ENCODE measurements at regions not wholly inside any gene's neighbourhood (a gene's known extent, or its start where the extent isn't known, plus 50 kb on each side); places are given as distances from the start of the nearest gene placed in this dataset.

DNA sequence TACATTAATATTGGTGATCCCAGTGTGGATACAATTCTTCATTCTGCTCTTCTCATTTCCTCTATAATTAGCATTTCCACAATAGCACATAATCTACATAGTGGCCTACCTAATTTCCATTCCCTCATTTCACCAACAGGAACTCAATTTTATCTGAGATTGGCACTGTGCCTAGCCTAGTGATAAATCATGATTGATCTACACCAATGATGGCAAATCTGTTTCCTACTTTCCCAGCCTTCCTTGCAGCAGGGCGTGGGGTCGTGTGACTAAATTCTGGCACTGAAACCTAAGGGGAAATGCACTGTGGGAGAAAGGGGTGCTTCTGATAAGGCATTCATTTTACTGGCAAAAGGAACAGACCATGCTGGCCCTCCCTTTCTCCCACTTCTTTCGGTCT lies 66.6 kb upstream of the TOM1L1 start:
- BruUV-seq (replicated peaks): no TSS peak
- Histone ChIP-seq H3K4me1 (ENCODE audit: insufficient read depth, low read length) (no peaks in the 10 kb centered on the region), H3K36me3 (replicated peaks in 1 of 2; ENCODE audit: control insufficient read depth in 1 of 2, insufficient read depth in 2 of 2, low read length in 2 of 2) (no peaks in the 10 kb centered on the region), H3K9me3 (ENCODE audit: low read length) (no peaks in the 10 kb centered on the region), H3K27me3 (ENCODE audit: control insufficient read depth in 1 of 2, insufficient read depth in 2 of 2, low read length in 2 of 2) (no peaks in the 10 kb centered on the region), H3K4me3 (replicated peaks in 1 of 3; ENCODE audit: insufficient read depth in 1 of 3, low read depth in 2 of 3, low read length in 3 of 3) (no peak overlapping the region), H3K4me2 (ENCODE audit: low read depth, low read length) (no peak overlapping the region), H3K27ac (ENCODE audit: extremely low read length, insufficient read depth, low read length) (no peak overlapping the region), H2AFZ (ENCODE audit: low read length) (no peak overlapping the region), H3K9ac (ENCODE audit: insufficient read depth, low read depth, low read length) (no peak overlapping the region), H3K79me2 (ENCODE audit: insufficient read depth, low read length) (no peaks in the 10 kb centered on the region), H4K20me1 (ENCODE audit: insufficient read depth, low read length) (no peaks in the 10 kb centered on the region)
- DNase-seq (ENCODE audit: low spot score) (no peak), FAIRE-seq (no peak), ATAC-seq (no peak)
- ChIA-PET CTCF (ENCODE audit: low intra/inter-chr PET ratio, low total read pairs) (no interaction called here), POLR2A (no interaction called here)
- intact Hi-C loops (cut with micrococcal nuclease; ENCODE audit: unreplicated experiment) (no loop called here), in situ Hi-C loops (cut with HindIII; ENCODE audit: extremely low pct_ligation_motif_present, low pct_unique_long_range_greater_than_20kb) (no loop called here)
- 2% methylated on average over 3 of the region's 3 CpGs for WGBS (ENCODE audit: low lambda C conversion rate)
- TF ChIP-seq, protein P1, sequence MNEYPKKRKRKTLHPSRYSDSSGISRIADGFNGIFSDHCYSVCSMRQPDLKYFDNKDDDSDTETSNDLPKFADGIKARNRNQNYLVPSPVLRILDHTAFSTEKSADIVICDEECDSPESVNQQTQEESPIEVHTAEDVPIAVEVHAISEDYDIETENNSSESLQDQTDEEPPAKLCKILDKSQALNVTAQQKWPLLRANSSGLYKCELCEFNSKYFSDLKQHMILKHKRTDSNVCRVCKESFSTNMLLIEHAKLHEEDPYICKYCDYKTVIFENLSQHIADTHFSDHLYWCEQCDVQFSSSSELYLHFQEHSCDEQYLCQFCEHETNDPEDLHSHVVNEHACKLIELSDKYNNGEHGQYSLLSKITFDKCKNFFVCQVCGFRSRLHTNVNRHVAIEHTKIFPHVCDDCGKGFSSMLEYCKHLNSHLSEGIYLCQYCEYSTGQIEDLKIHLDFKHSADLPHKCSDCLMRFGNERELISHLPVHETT (CRISPR knock-in tag; conservative IDR thresholded peaks at IDR 0.05): no peak
- TF ChIP-seq, protein P2, sequence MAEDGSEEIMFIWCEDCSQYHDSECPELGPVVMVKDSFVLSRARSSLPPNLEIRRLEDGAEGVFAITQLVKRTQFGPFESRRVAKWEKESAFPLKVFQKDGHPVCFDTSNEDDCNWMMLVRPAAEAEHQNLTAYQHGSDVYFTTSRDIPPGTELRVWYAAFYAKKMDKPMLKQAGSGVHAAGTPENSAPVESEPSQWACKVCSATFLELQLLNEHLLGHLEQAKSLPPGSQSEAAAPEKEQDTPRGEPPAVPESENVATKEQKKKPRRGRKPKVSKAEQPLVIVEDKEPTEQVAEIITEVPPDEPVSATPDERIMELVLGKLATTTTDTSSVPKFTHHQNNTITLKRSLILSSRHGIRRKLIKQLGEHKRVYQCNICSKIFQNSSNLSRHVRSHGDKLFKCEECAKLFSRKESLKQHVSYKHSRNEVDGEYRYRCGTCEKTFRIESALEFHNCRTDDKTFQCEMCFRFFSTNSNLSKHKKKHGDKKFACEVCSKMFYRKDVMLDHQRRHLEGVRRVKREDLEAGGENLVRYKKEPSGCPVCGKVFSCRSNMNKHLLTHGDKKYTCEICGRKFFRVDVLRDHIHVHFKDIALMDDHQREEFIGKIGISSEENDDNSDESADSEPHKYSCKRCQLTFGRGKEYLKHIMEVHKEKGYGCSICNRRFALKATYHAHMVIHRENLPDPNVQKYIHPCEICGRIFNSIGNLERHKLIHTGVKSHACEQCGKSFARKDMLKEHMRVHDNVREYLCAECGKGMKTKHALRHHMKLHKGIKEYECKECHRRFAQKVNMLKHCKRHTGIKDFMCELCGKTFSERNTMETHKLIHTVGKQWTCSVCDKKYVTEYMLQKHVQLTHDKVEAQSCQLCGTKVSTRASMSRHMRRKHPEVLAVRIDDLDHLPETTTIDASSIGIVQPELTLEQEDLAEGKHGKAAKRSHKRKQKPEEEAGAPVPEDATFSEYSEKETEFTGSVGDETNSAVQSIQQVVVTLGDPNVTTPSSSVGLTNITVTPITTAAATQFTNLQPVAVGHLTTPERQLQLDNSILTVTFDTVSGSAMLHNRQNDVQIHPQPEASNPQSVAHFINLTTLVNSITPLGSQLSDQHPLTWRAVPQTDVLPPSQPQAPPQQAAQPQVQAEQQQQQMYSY (CRISPR knock-in tag; IDR thresholded peaks at IDR 0.05): no peak
- TF ChIP-seq, protein P3, sequence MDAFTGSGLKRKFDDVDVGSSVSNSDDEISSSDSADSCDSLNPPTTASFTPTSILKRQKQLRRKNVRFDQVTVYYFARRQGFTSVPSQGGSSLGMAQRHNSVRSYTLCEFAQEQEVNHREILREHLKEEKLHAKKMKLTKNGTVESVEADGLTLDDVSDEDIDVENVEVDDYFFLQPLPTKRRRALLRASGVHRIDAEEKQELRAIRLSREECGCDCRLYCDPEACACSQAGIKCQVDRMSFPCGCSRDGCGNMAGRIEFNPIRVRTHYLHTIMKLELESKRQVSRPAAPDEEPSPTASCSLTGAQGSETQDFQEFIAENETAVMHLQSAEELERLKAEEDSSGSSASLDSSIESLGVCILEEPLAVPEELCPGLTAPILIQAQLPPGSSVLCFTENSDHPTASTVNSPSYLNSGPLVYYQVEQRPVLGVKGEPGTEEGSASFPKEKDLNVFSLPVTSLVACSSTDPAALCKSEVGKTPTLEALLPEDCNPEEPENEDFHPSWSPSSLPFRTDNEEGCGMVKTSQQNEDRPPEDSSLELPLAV (CRISPR knock-in tag; conservative IDR thresholded peaks at IDR 0.05; ENCODE audit: low read depth): no peak
- TF ChIP-seq, protein P4, sequence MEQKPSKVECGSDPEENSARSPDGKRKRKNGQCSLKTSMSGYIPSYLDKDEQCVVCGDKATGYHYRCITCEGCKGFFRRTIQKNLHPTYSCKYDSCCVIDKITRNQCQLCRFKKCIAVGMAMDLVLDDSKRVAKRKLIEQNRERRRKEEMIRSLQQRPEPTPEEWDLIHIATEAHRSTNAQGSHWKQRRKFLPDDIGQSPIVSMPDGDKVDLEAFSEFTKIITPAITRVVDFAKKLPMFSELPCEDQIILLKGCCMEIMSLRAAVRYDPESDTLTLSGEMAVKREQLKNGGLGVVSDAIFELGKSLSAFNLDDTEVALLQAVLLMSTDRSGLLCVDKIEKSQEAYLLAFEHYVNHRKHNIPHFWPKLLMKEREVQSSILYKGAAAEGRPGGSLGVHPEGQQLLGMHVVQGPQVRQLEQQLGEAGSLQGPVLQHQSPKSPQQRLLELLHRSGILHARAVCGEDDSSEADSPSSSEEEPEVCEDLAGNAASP (CRISPR knock-in tag; IDR thresholded peaks at IDR 0.05; ENCODE audit: borderline replicate concordance): no peak
- TF ChIP-seq ZBTB7A (CRISPR knock-in tag; IDR thresholded peaks at IDR 0.05): no peak
- TF ChIP-seq ZIK1 (CRISPR knock-in tag; IDR thresholded peaks at IDR 0.05; ENCODE audit: borderline replicate concordance, low read depth): no peak
- no peak for TF ChIP-seq NFIC (IDR thresholded peaks at IDR 0.05; ENCODE audit: low read length)
- TF ChIP-seq, protein P5, sequence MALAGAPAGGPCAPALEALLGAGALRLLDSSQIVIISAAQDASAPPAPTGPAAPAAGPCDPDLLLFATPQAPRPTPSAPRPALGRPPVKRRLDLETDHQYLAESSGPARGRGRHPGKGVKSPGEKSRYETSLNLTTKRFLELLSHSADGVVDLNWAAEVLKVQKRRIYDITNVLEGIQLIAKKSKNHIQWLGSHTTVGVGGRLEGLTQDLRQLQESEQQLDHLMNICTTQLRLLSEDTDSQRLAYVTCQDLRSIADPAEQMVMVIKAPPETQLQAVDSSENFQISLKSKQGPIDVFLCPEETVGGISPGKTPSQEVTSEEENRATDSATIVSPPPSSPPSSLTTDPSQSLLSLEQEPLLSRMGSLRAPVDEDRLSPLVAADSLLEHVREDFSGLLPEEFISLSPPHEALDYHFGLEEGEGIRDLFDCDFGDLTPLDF (CRISPR knock-in tag; IDR thresholded peaks at IDR 0.05): no peak
- TF ChIP-seq RORA (CRISPR knock-in tag; IDR thresholded peaks at IDR 0.05): no peak
- TF ChIP-seq ZNF737 (CRISPR knock-in tag; IDR thresholded peaks at IDR 0.05; ENCODE audit: borderline replicate concordance): no peak
- no peak for TF ChIP-seq ZNF549 (CRISPR knock-in tag; IDR thresholded peaks at IDR 0.05)
- no peak for TF ChIP-seq CEBPB (IDR thresholded peaks at IDR 0.05; ENCODE audit: borderline replicate concordance, low read depth, low read length)
- TF ChIP-seq, protein P6, sequence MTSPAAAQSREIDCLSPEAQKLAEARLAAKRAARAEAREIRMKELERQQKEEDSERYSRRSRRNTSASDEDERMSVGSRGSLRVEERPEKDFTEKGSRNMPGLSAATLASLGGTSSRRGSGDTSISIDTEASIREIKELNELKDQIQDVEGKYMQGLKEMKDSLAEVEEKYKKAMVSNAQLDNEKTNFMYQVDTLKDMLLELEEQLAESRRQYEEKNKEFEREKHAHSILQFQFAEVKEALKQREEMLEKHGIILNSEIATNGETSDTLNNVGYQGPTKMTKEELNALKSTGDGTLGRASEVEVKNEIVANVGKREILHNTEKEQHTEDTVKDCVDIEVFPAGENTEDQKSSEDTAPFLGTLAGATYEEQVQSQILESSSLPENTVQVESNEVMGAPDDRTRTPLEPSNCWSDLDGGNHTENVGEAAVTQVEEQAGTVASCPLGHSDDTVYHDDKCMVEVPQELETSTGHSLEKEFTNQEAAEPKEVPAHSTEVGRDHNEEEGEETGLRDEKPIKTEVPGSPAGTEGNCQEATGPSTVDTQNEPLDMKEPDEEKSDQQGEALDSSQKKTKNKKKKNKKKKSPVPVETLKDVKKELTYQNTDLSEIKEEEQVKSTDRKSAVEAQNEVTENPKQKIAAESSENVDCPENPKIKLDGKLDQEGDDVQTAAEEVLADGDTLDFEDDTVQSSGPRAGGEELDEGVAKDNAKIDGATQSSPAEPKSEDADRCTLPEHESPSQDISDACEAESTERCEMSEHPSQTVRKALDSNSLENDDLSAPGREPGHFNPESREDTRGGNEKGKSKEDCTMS (CRISPR knock-in tag; conservative IDR thresholded peaks at IDR 0.05): no peak
